ENCODE measurements at regions not wholly inside any gene's neighbourhood (a gene's known extent, or its start where the extent isn't known, plus 50 kb on each side); places are given as distances from the start of the nearest gene placed in this dataset.

- peaks cover 4% of the 10 kb centered on the region for H3K27me3 ChIP-seq (ENCODE audit: insufficient read depth, poor library complexity, severe bottlenecking)
- TF ChIP-seq, protein P1, sequence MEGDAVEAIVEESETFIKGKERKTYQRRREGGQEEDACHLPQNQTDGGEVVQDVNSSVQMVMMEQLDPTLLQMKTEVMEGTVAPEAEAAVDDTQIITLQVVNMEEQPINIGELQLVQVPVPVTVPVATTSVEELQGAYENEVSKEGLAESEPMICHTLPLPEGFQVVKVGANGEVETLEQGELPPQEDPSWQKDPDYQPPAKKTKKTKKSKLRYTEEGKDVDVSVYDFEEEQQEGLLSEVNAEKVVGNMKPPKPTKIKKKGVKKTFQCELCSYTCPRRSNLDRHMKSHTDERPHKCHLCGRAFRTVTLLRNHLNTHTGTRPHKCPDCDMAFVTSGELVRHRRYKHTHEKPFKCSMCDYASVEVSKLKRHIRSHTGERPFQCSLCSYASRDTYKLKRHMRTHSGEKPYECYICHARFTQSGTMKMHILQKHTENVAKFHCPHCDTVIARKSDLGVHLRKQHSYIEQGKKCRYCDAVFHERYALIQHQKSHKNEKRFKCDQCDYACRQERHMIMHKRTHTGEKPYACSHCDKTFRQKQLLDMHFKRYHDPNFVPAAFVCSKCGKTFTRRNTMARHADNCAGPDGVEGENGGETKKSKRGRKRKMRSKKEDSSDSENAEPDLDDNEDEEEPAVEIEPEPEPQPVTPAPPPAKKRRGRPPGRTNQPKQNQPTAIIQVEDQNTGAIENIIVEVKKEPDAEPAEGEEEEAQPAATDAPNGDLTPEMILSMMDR (IDR thresholded peaks at IDR 0.05; ENCODE audit: poor library complexity, severe bottlenecking) = no peak
- no peaks in the 10 kb centered on the region for H3K36me3 ChIP-seq (ENCODE audit: low read depth)
- DNase-seq (ENCODE audit: low spot score) = no peak
- peak; percentile 25; the same call in 1 of the 3 replicates for ATAC-seq (ENCODE audit: low read depth)
- H3K4me3 ChIP-seq (ENCODE audit: severe bottlenecking) = no peak overlapping the region
- no peaks in the 10 kb centered on the region for H3K4me1 ChIP-seq (ENCODE audit: insufficient read depth, poor library complexity, severe bottlenecking)
- no peak overlapping the region for H3K27ac ChIP-seq (ENCODE audit: poor library complexity, severe bottlenecking)
- H3K9me3 ChIP-seq (ENCODE audit: severe bottlenecking) = no peaks in the 10 kb centered on the region
Observed at GRCh38 chr5:6043491-6044310, 334.6 kb downstream of the MED10 start.

DNA sequence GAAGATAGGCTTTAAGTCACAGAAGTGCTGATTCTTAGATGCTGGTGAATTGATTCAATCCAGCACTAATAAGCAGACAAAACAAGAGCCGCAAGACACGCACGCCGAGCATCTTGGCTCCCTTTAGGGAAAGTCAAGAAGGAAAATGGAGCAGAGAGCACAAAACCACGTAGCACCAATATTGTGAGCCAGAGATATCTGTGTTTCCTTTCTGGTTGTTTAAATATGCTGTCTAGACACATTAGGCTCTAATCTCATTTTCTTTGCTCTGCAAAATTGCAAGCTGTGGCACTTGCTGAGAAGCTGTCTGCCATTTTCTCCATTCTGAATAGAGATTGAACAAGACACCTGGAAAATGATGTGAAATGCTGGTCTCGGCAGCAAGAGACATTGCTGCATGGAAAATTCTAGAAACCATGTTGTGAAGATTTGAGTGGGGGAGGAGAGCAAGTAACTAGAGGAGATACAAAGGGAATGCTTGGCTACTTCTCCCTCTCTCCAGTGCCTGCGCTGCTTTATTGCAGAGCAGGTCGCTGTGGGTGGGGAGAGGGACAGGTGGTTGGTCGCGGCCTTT, 336.3 kb downstream of the MED10 start:
- no peak for ATAC-seq (ENCODE audit: low read depth)
- H3K4me1 ChIP-seq (ENCODE audit: insufficient read depth, poor library complexity, severe bottlenecking) = no peaks in the 10 kb centered on the region
- H3K9me3 ChIP-seq (ENCODE audit: severe bottlenecking) = no peaks in the 10 kb centered on the region
- H3K27ac ChIP-seq (ENCODE audit: poor library complexity, severe bottlenecking) = no peak overlapping the region
- H3K36me3 ChIP-seq (ENCODE audit: low read depth) = no peaks in the 10 kb centered on the region
- peaks cover 4% of the 10 kb centered on the region for H3K27me3 ChIP-seq (ENCODE audit: insufficient read depth, poor library complexity, severe bottlenecking)
- no peak for DNase-seq (ENCODE audit: low spot score)
- H3K4me3 ChIP-seq (ENCODE audit: severe bottlenecking) = no peak overlapping the region
- TF ChIP-seq, protein P1 (IDR thresholded peaks at IDR 0.05; ENCODE audit: poor library complexity, severe bottlenecking) = no peak

DNA sequence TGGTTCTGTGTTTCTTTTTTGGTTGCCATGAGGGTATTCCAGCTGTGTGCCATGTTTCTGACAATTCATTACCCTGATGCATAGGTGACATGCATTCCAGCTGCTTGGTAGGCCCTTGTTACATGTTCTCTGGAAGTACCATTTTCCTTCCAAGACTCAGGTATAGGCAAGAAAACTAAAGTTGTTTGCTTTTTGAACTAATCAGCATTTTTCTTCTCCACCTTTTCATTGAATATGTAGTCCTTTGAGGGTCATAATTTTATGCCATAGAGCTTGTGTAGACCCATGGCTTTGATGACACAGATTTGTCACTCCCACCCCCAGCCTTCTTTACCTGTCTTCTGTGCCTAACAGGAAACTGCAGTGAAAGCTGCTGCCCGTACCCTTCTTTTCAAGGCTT, 339.2 kb downstream of the MED10 start:
- H3K36me3 ChIP-seq (ENCODE audit: low read depth) = no peaks in the 10 kb centered on the region
- no peak overlapping the region for H3K27ac ChIP-seq (ENCODE audit: poor library complexity, severe bottlenecking)
- no peaks in the 10 kb centered on the region for H3K9me3 ChIP-seq (ENCODE audit: severe bottlenecking)
- ATAC-seq (ENCODE audit: low read depth) (no peak), DNase-seq (ENCODE audit: low spot score) (no peak)
- H3K4me3 ChIP-seq (ENCODE audit: severe bottlenecking) = no peak overlapping the region
- peaks cover 9% of the 10 kb centered on the region for H3K27me3 ChIP-seq (ENCODE audit: insufficient read depth, poor library complexity, severe bottlenecking)
- TF ChIP-seq, protein P1 (IDR thresholded peaks at IDR 0.05; ENCODE audit: poor library complexity, severe bottlenecking) = no peak
- H3K4me1 ChIP-seq (ENCODE audit: insufficient read depth, poor library complexity, severe bottlenecking) = no peaks in the 10 kb centered on the region

- H3K4me1 ChIP-seq (ENCODE audit: insufficient read depth, poor library complexity, severe bottlenecking) = no peaks in the 10 kb centered on the region
- no peak overlapping the region for H3K27ac ChIP-seq (ENCODE audit: poor library complexity, severe bottlenecking)
- peaks cover 5% of the 10 kb centered on the region for H3K27me3 ChIP-seq (ENCODE audit: insufficient read depth, poor library complexity, severe bottlenecking)
- TF ChIP-seq, protein P1 (IDR thresholded peaks at IDR 0.05; ENCODE audit: poor library complexity, severe bottlenecking) = no peak
- H3K4me3 ChIP-seq (ENCODE audit: severe bottlenecking) = no peak overlapping the region
- no peaks in the 10 kb centered on the region for H3K9me3 ChIP-seq (ENCODE audit: severe bottlenecking)
- no peak for ATAC-seq (ENCODE audit: low read depth)
- H3K36me3 ChIP-seq (ENCODE audit: low read depth) = no peaks in the 10 kb centered on the region
- no peak for DNase-seq (ENCODE audit: low spot score)
Observed at GRCh38 chr5:6036006-6036405, 342.3 kb downstream of the MED10 start.

DNA sequence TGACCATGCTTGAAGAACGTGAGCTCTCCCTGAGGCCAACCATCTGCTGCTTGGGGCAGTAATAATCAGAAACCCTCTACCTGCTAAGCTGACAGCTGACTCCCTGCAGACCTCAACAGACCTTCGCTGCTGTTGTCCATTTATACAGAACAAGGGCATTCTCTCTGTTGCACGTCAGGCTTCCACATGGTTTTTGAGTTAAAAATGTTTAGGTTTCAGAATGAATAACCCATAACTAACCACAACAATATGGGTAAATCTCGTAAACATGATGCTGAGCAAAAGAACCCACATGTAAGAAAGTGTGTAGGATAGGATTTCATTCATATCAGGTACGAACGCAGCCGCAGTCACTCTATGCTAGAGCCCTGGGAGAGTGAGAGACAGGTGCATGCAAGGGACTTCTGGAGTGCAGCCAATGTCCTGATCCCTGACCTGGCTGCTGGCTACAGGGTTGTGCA, 348.5 kb downstream of the MED10 start:
- Histone ChIP-seq H3K4me3 (ENCODE audit: severe bottlenecking) (no peak overlapping the region), H3K36me3 (ENCODE audit: low read depth) (no peaks in the 10 kb centered on the region), H3K27me3 (ENCODE audit: insufficient read depth, poor library complexity, severe bottlenecking) (peaks cover 3% of the 10 kb centered on the region), H3K27ac (ENCODE audit: poor library complexity, severe bottlenecking) (no peak overlapping the region), H3K4me1 (ENCODE audit: insufficient read depth, poor library complexity, severe bottlenecking) (no peaks in the 10 kb centered on the region), H3K9me3 (ENCODE audit: severe bottlenecking) (no peaks in the 10 kb centered on the region)
- ATAC-seq (ENCODE audit: low read depth) (no peak), DNase-seq (ENCODE audit: low spot score) (no peak)
- TF ChIP-seq, protein P1 (IDR thresholded peaks at IDR 0.05; ENCODE audit: poor library complexity, severe bottlenecking) = no peak
